SK-N-MC (cell line): ENCODE measurements at regions not wholly inside any gene's neighbourhood (a gene's known extent, or its start where the extent isn't known, plus 50 kb on each side); places are given as distances from the start of the nearest gene placed in this dataset.

Source experiments
- EZH2 ChIP-seq: fragments of 200-600 bp; sonication (generic); IDR thresholded peaks from one replicate; pipeline ENCODE4 v1.6.1; 2017; ENCODE audit warnings: antibody characterized with exemption
- FOXP2 ChIP-seq: optimal IDR thresholded peaks from 2 replicates; pipeline ENCODE3; 2011; ENCODE audit warnings: mild to moderate bottlenecking, moderate library complexity; ENCODE audit not compliant: insufficient read depth; ENCODE audit errors: extremely low read length, control extremely low read depth
- POLR2AphosphoS5 ChIP-seq: IDR thresholded peaks from 2 replicates; pipeline ENCODE4 v1.6.1; 2012; ENCODE audit warnings: mild to moderate bottlenecking, low read depth, low read length, borderline replicate concordance

- TF ChIP-seq POLR2AphosphoS5 (no peak), EZH2 (no peak), FOXP2 (no peak)
Observed at GRCh38 chr14:73795466-73795865, 56.2 kb upstream of the PTGR2 start.
